H9 (cell line): ENCODE measurements at regions not wholly inside any gene's neighbourhood (a gene's known extent, or its start where the extent isn't known, plus 50 kb on each side); places are given as distances from the start of the nearest gene placed in this dataset.

Source experiments
- DNase-seq: peaks from one replicate; pipeline ENCODE4 v3.0.0-alpha.2; 2017
- H2AFZ ChIP-seq: one replicate; pipeline ENCODE4 v1.6.1; 2013; ENCODE audit warnings: mild to moderate bottlenecking, low read length, control low read depth, moderate library complexity
- H2AK5ac ChIP-seq: 2 replicates; pipeline ENCODE4 v1.6.1; 2013; ENCODE audit warnings: low read length, control low read depth, mixed read lengths; ENCODE audit not compliant: insufficient read length
- H2BK120ac ChIP-seq: one replicate; pipeline ENCODE4 v1.6.1; 2013; ENCODE audit warnings: low read depth, mild to moderate bottlenecking, low read length, control low read depth, inconsistent platforms; ENCODE audit not compliant: poor library complexity, severe bottlenecking
- H2BK12ac ChIP-seq: 2 replicates; pipeline ENCODE4 v1.6.1; 2013; ENCODE audit warnings: low read length, control low read depth, mixed read lengths, low read depth; ENCODE audit not compliant: insufficient read length
- H2BK15ac ChIP-seq: 2 replicates; pipeline ENCODE4 v1.6.1; 2013; ENCODE audit warnings: low read depth, low read length, control low read depth
- H2BK20ac ChIP-seq: one replicate; pipeline ENCODE4 v1.6.1; 2013; ENCODE audit warnings: low read depth, mild to moderate bottlenecking, low read length, control low read depth, inconsistent platforms; ENCODE audit not compliant: poor library complexity, severe bottlenecking
- H2BK5ac ChIP-seq: 2 replicates; pipeline ENCODE4 v1.6.1; 2013; ENCODE audit warnings: low read length, control low read depth, mixed read lengths; ENCODE audit not compliant: insufficient read length
- H3K14ac ChIP-seq: 2 replicates; pipeline ENCODE4 v1.6.1; 2013; ENCODE audit warnings: low read length, control low read depth; ENCODE audit not compliant: insufficient read depth
- H3K18ac ChIP-seq: 2 replicates; pipeline ENCODE4 v1.6.1; 2013; ENCODE audit warnings: low read depth, mild to moderate bottlenecking, mixed read lengths, low read length, control low read depth; ENCODE audit not compliant: insufficient read length
- H3K23ac ChIP-seq: 2 replicates; pipeline ENCODE4 v1.6.1; 2013; ENCODE audit warnings: low read length, control low read depth, mixed read lengths, low read depth; ENCODE audit not compliant: insufficient read length
- H3K23me2 ChIP-seq: 2 replicates; pipeline ENCODE4 v1.6.1; 2013; ENCODE audit warnings: low read depth, mild to moderate bottlenecking, mixed read lengths, low read length, control low read depth; ENCODE audit not compliant: insufficient read length, poor library complexity, severe bottlenecking
- H3K27ac ChIP-seq: 2 replicates; pipeline ENCODE4 v1.5.1; 2013; ENCODE audit warnings: low read length, control low read depth, mixed read lengths, low read depth; ENCODE audit not compliant: insufficient read length
- H3K27me3 ChIP-seq: 2 replicates; pipeline ENCODE4 v1.6.1; 2013; ENCODE audit warnings: low read length, control low read depth, inconsistent platforms; ENCODE audit not compliant: insufficient read depth
- H3K4ac ChIP-seq: 2 replicates; pipeline ENCODE4 v1.6.1; 2013; ENCODE audit warnings: low read depth, mild to moderate bottlenecking, control low read depth, inconsistent platforms, low read length, moderate library complexity
- H3K4me1 ChIP-seq: 2 replicates; pipeline ENCODE4 v1.6.1; 2013; ENCODE audit warnings: low read length, control low read depth, inconsistent platforms; ENCODE audit not compliant: insufficient read depth
- H3K4me2 ChIP-seq: 2 replicates; pipeline ENCODE4 v1.6.1; 2013; ENCODE audit warnings: low read length, control low read depth, mixed read lengths; ENCODE audit not compliant: insufficient read length, insufficient read depth
- H3K56ac ChIP-seq: 2 replicates; pipeline ENCODE4 v1.6.1; 2013; ENCODE audit warnings: low read depth, mild to moderate bottlenecking, mixed read lengths, low read length, control low read depth; ENCODE audit not compliant: insufficient read length
- H3K79me1 ChIP-seq: 2 replicates; pipeline ENCODE4 v1.6.1; 2013; ENCODE audit warnings: low read depth, mild to moderate bottlenecking, moderate library complexity, low read length, control low read depth, inconsistent platforms; ENCODE audit not compliant: insufficient read depth, poor library complexity, severe bottlenecking
- H3K79me2 ChIP-seq: 2 replicates; pipeline ENCODE4 v1.6.1; 2013; ENCODE audit warnings: low read length, control low read depth, inconsistent platforms; ENCODE audit not compliant: insufficient read depth
- H3K9ac ChIP-seq: 2 replicates; pipeline ENCODE4 v1.6.1; 2013; ENCODE audit warnings: low read length, control low read depth, mixed read lengths; ENCODE audit not compliant: insufficient read length; ENCODE audit errors: extremely low read depth
- H3K9me3 ChIP-seq: one replicate; pipeline ENCODE4 v1.6.1; 2013; ENCODE audit warnings: low read depth, low read length, inconsistent platforms; ENCODE audit not compliant: control insufficient read depth
- H3T11ph ChIP-seq: one replicate; pipeline ENCODE4 v1.6.1; 2013; ENCODE audit warnings: mild to moderate bottlenecking, low read length, control low read depth, inconsistent platforms
- H4K20me1 ChIP-seq: one replicate; pipeline ENCODE4 v1.6.1; 2013; ENCODE audit not compliant: control insufficient read depth, insufficient read length, insufficient read depth
- H4K5ac ChIP-seq: 2 replicates; pipeline ENCODE4 v1.6.1; 2013; ENCODE audit warnings: low read depth, mild to moderate bottlenecking, mixed read lengths, low read length, control low read depth; ENCODE audit not compliant: insufficient read length
- H4K8ac ChIP-seq: replicated peaks from 2 replicates; pipeline ENCODE4 v1.6.1; 2013; ENCODE audit warnings: low read length, control low read depth, mixed read lengths, low read depth; ENCODE audit not compliant: insufficient read length
- H4K91ac ChIP-seq: 2 replicates; pipeline ENCODE4 v1.6.1; 2013; ENCODE audit warnings: low read depth, mild to moderate bottlenecking, moderate library complexity, mixed read lengths, low read length, control low read depth; ENCODE audit not compliant: insufficient read length
- H3K27ac Mint-ChIP-seq, 3 experiments: 2 replicates in 2 of 3; 3 replicates in 1 of 3; pipeline ENCODE4 v1.8.0; 2020 to 2021; ENCODE audit warnings: mixed read lengths in 3 of 3, mild to moderate bottlenecking in 1 of 3, moderate library complexity in 1 of 3
- H3K27me3 Mint-ChIP-seq: 2 replicates; pipeline ENCODE4 v1.8.0; 2021; ENCODE audit warnings: low read depth, mild to moderate bottlenecking, moderate library complexity, mixed read lengths
- H3K36me3 Mint-ChIP-seq, 3 experiments: 2 replicates in 2 of 3; 3 replicates in 1 of 3; pipeline ENCODE4 v1.8.0; 2020 to 2021; ENCODE audit warnings: low read depth in 3 of 3, mixed read lengths in 3 of 3; ENCODE audit not compliant: insufficient read depth in 1 of 3
- H3K4me1 Mint-ChIP-seq, 2 experiments: 2 replicates each; pipeline ENCODE4 v1.8.0; 2020; ENCODE audit warnings: mixed read lengths in 2 of 2
- H3K4me3 Mint-ChIP-seq, 2 experiments: 2 replicates in 1 of 2; 3 replicates in 1 of 2; pipeline ENCODE4 v1.8.0; 2020 to 2021; ENCODE audit warnings: mild to moderate bottlenecking in 2 of 2, mixed read lengths in 2 of 2, moderate library complexity in 1 of 2
- H3K9me3 Mint-ChIP-seq, 2 experiments: 2 replicates in 1 of 2; 3 replicates in 1 of 2; pipeline ENCODE4 v1.8.0; 2020; ENCODE audit warnings: mild to moderate bottlenecking in 2 of 2, mixed read lengths in 2 of 2, moderate library complexity in 1 of 2
- WGBS: extraction: QIAGEN DNeasy Blood & Tissue Kit; methylation state at CpG from one replicate; pipeline ENCODE4 v1.1.7; 2013; ENCODE audit warnings: missing lambda C conversion rate, low lambda C conversion rate, mixed read lengths; ENCODE audit not compliant: insufficient read length; ENCODE audit errors: extremely low coverage; 5-methylcytosine and 5-hydroxymethylcytosine counted together
- TF ChIP-seq, protein P1 (sequence below): fragments of 200-600 bp; sonication (generic); conservative IDR thresholded peaks from 3 replicates; pipeline ENCODE4 v1.8.0; 2021; ENCODE audit warnings: antibody characterized with exemption, mild to moderate bottlenecking

DNA sequence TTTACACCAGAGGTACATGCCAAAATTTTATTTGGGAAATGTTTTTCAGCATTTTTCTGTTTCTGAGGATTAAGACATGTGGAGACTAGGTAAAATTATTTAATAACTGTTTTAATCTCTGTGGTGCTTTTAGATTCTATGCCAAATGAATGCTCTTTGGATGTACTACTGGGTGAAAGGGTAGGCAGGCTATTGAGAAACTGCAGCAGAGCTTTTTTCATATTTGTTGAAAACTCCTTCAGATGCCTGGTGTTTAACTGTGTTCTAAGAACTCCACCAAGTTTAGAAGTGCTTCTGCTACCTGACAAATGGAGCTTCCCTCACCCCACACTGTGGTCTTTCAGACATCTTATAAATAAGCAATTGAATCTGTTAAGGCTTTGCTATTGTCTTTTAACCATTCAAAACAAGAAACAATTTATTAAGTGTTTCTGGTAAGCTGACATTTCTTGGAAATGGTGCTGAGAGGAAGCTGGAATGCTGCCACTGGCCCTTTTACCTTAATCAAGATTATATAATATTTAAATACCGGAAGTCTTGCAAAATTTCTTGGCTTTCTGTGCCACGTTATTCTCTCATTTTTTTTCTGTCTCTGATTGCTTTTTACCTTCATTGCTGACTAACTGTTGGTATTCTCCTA is 51.2 kb upstream of the CYSLTR1 start:
- Histone ChIP-seq H4K5ac (no peak overlapping the region), H2AFZ (no peak overlapping the region), H2AK5ac (no peak overlapping the region), H4K20me1 (no peaks in the 10 kb centered on the region), H3K4me2 (no peak overlapping the region), H3K4ac (no peak overlapping the region), H3K9ac (no peak overlapping the region), H2BK5ac (no peak overlapping the region), H3K27me3 (no peaks in the 10 kb centered on the region), H2BK20ac (no peak overlapping the region), H3K14ac (no peak overlapping the region), H2BK120ac (no peak overlapping the region), H3K23ac (no peak overlapping the region), H3K79me1 (no peaks in the 10 kb centered on the region), H4K8ac (no peak overlapping the region), H3K79me2 (no peaks in the 10 kb centered on the region), H3K23me2 (no peaks in the 10 kb centered on the region), H3K9me3 (peaks cover 3% of the 10 kb centered on the region), H3K27ac (no peak overlapping the region), H2BK12ac (no peak overlapping the region), H3K4me1 (no peaks in the 10 kb centered on the region), H3T11ph (no peak overlapping the region), H4K91ac (no peak overlapping the region), H3K56ac (no peak overlapping the region), H3K18ac (no peak overlapping the region), H2BK15ac (no peak overlapping the region)
- no peaks in the 10 kb centered on the region for H3K4me1 Mint-ChIP-seq
- peaks cover 0 to 2% (median 0%) of the 10 kb centered on the region in 3 experiments; a peak in 3 of 7 replicates for H3K36me3 Mint-ChIP-seq
- H3K9me3 Mint-ChIP-seq, result peaks cover 55 to 71% of the 10 kb centered on the region in 2 experiments
- no peak overlapping the region for H3K27ac Mint-ChIP-seq
- TF ChIP-seq, protein P1, sequence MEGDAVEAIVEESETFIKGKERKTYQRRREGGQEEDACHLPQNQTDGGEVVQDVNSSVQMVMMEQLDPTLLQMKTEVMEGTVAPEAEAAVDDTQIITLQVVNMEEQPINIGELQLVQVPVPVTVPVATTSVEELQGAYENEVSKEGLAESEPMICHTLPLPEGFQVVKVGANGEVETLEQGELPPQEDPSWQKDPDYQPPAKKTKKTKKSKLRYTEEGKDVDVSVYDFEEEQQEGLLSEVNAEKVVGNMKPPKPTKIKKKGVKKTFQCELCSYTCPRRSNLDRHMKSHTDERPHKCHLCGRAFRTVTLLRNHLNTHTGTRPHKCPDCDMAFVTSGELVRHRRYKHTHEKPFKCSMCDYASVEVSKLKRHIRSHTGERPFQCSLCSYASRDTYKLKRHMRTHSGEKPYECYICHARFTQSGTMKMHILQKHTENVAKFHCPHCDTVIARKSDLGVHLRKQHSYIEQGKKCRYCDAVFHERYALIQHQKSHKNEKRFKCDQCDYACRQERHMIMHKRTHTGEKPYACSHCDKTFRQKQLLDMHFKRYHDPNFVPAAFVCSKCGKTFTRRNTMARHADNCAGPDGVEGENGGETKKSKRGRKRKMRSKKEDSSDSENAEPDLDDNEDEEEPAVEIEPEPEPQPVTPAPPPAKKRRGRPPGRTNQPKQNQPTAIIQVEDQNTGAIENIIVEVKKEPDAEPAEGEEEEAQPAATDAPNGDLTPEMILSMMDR, result no peak
- no peak overlapping the region for H3K4me3 Mint-ChIP-seq
- no CpG with 5 or more reads among the region's 2 CpGs for WGBS
- H3K27me3 Mint-ChIP-seq, result no peaks in the 10 kb centered on the region; the same call in 1 of the 2 replicates
- no peak for DNase-seq
